Activated CD4-positive, alpha-beta T cell treated with anti-CD3 and anti-CD28 coated beads for 36 hours (primary cell): ENCODE measurements at regions not wholly inside any gene's neighbourhood (a gene's known extent, or its start where the extent isn't known, plus 50 kb on each side); places are given as distances from the start of the nearest gene placed in this dataset.

Source experiments
- ATAC-seq: fragments of 200-7000 bp; cut with Tn5 transposase; one replicate; pipeline ENCODE4 v1.10.0; 2021; ENCODE audit warnings: mild to moderate bottlenecking, moderate library complexity
- CTCF ChIA-PET: fragments of 350-600 bp; sonication (Branson Sonifier 250); formaldehyde crosslinking; loops from one replicate; lab custom pipeline; 2021; ENCODE audit warnings: antibody characterized with exemption; lab: Charles Lee
- POLR2A ChIA-PET: fragments of 350-600 bp; sonication (Branson Sonifier 250); formaldehyde crosslinking; loops from one replicate; lab custom pipeline; 2021; ENCODE audit warnings: antibody characterized with exemption, inconsistent platforms; lab: Charles Lee
- DNase-seq: peaks from one replicate; pipeline ENCODE4 v3.0.0-alpha.2; 2020
- H3K27ac Mint-ChIP-seq: one replicate; pipeline ENCODE4 v1.8.0; 2021; ENCODE audit warnings: mixed read lengths
- H3K27me3 Mint-ChIP-seq: one replicate; pipeline ENCODE4 v1.8.0; 2021; ENCODE audit warnings: mixed read lengths
- H3K36me3 Mint-ChIP-seq: one replicate; pipeline ENCODE4 v1.8.0; 2021; ENCODE audit warnings: low read depth, mixed read lengths
- H3K4me1 Mint-ChIP-seq: one replicate; pipeline ENCODE4 v1.8.0; 2021; ENCODE audit warnings: mixed read lengths
- H3K4me3 Mint-ChIP-seq: one replicate; pipeline ENCODE4 v1.8.0; 2021; ENCODE audit warnings: mild to moderate bottlenecking, moderate library complexity, mixed read lengths
- H3K9me3 Mint-ChIP-seq: one replicate; pipeline ENCODE4 v1.8.0; 2021; ENCODE audit warnings: low read depth, mixed read lengths
- intact Hi-C, 2 experiments: fragments of 100-400 bp; cut with DNase I in 1 of 2; cut with micrococcal nuclease in 1 of 2; formaldehyde crosslinking; loops; one replicate each; pipeline versions ENCODE4 v1.14.2 to v1.15.1; 2022 to 2024; cut with DNase I, micrococcal nuclease

- Mint-ChIP-seq H3K9me3 (peaks cover 6% of the 10 kb centered on the region), H3K4me3 (no peak overlapping the region), H3K36me3 (no peaks in the 10 kb centered on the region), H3K4me1 (no peaks in the 10 kb centered on the region), H3K27me3 (no peaks in the 10 kb centered on the region), H3K27ac (no peak overlapping the region)
- POLR2A ChIA-PET: no interaction called here
- CTCF ChIA-PET: no interaction called here
- DNase-seq (no peak), ATAC-seq (no peak)
- intact Hi-C loops: loop anchor here in 1 of 2 experiments (2.0 kb wide), 1 partner anchor 20 kb away; no protein-coding TSS in a partner anchor
Observed at GRCh38 chr1:242728696-242729095, 204.2 kb upstream of the PLD5 start.

GRCh38 chr1:242723044-242723716 is 198.7 kb upstream of the PLD5 start:
- H3K27ac Mint-ChIP-seq: no peak overlapping the region
- no peak for ATAC-seq
- DNase-seq: no peak
- peaks cover 5% of the 10 kb centered on the region for H3K9me3 Mint-ChIP-seq
- ChIA-PET POLR2A (no interaction called here), CTCF (no interaction called here)
- no peak overlapping the region for H3K4me3 Mint-ChIP-seq
- intact Hi-C loops: no loop called here
- no peaks in the 10 kb centered on the region for H3K36me3 Mint-ChIP-seq
- no peaks in the 10 kb centered on the region for H3K4me1 Mint-ChIP-seq
- H3K27me3 Mint-ChIP-seq: no peaks in the 10 kb centered on the region

GRCh38 chr1:242718967-242719366 is 194.5 kb upstream of the PLD5 start:
- H3K27me3 Mint-ChIP-seq: no peaks in the 10 kb centered on the region

GRCh38 chr1:242712248-242712647 is 187.8 kb upstream of the PLD5 start:
- H3K4me1 Mint-ChIP-seq: no peaks in the 10 kb centered on the region
- no peaks in the 10 kb centered on the region for H3K27me3 Mint-ChIP-seq
- H3K36me3 Mint-ChIP-seq: no peaks in the 10 kb centered on the region
- H3K9me3 Mint-ChIP-seq: peaks cover 4% of the 10 kb centered on the region
- ATAC-seq (no peak), DNase-seq (no peak)
- ChIA-PET CTCF (no interaction called here), POLR2A (no interaction called here)
- no peak overlapping the region for H3K4me3 Mint-ChIP-seq
- intact Hi-C loops: no loop called here
- no peak overlapping the region for H3K27ac Mint-ChIP-seq

More at GRCh38 chr1:242718967-242719366, 194.5 kb upstream of the PLD5 start:
- H3K27ac Mint-ChIP-seq: no peak overlapping the region
- H3K9me3 Mint-ChIP-seq: peaks cover 7% of the 10 kb centered on the region
- intact Hi-C loops: no loop called here
- no peaks in the 10 kb centered on the region for H3K36me3 Mint-ChIP-seq
- no peak for ATAC-seq
- no peak for DNase-seq
- ChIA-PET POLR2A (no interaction called here), CTCF (interaction anchor here (0.6 kb wide), 1 partner anchor 1537 kb away, joined by 3 read pairs; no protein-coding TSS in a partner anchor)
- no peak overlapping the region for H3K4me3 Mint-ChIP-seq
- H3K4me1 Mint-ChIP-seq: no peaks in the 10 kb centered on the region

GRCh38 chr1:242710847-242711246 is 186.3 kb upstream of the PLD5 start:
- Mint-ChIP-seq H3K4me1 (no peaks in the 10 kb centered on the region), H3K27me3 (no peaks in the 10 kb centered on the region), H3K36me3 (no peaks in the 10 kb centered on the region), H3K27ac (no peak overlapping the region), H3K9me3 (peaks cover 4% of the 10 kb centered on the region), H3K4me3 (no peak overlapping the region)
- ChIA-PET CTCF (no interaction called here), POLR2A (no interaction called here)
- DNase-seq (no peak), ATAC-seq (no peak)
- intact Hi-C loops: no loop called here

- ChIA-PET POLR2A (no interaction called here), CTCF (no interaction called here)
- Mint-ChIP-seq H3K36me3 (no peaks in the 10 kb centered on the region), H3K27ac (no peak overlapping the region), H3K4me1 (no peaks in the 10 kb centered on the region), H3K9me3 (peaks cover 4% of the 10 kb centered on the region), H3K27me3 (no peaks in the 10 kb centered on the region), H3K4me3 (no peak overlapping the region)
- intact Hi-C loops: no loop called here
- no peak for ATAC-seq
- DNase-seq: no peak
Observed at GRCh38 chr1:242710286-242710685, 185.8 kb upstream of the PLD5 start.

- Mint-ChIP-seq H3K4me1 (no peaks in the 10 kb centered on the region), H3K4me3 (no peak overlapping the region), H3K36me3 (no peaks in the 10 kb centered on the region), H3K9me3 (no peaks in the 10 kb centered on the region), H3K27ac (no peak overlapping the region), H3K27me3 (peaks cover 4% of the 10 kb centered on the region)
- ChIA-PET POLR2A (no interaction called here), CTCF (interaction anchor here (0.6 kb wide), 1 partner anchor 45 kb away, joined by 5 read pairs; no protein-coding TSS in a partner anchor)
- intact Hi-C loops: no loop called here
- ATAC-seq: no peak
- no peak for DNase-seq
Observed at GRCh38 chr1:242703467-242703866, 179.0 kb upstream of the PLD5 start.

GRCh38 chr1:242692988-242693387 is 168.5 kb upstream of the PLD5 start:
- no peak overlapping the region for H3K27ac Mint-ChIP-seq
- DNase-seq (no peak), ATAC-seq (no peak)
- H3K4me3 Mint-ChIP-seq: no peak overlapping the region
- no peaks in the 10 kb centered on the region for H3K4me1 Mint-ChIP-seq
- no peaks in the 10 kb centered on the region for H3K9me3 Mint-ChIP-seq
- intact Hi-C loops: no loop called here
- ChIA-PET CTCF (no interaction called here), POLR2A (no interaction called here)
- peaks cover 9% of the 10 kb centered on the region for H3K27me3 Mint-ChIP-seq
- no peaks in the 10 kb centered on the region for H3K36me3 Mint-ChIP-seq

GRCh38 chr1:242691610-242691945 is 167.1 kb upstream of the PLD5 start:
- DNase-seq (no peak), ATAC-seq (no peak)
- POLR2A ChIA-PET: no interaction called here
- H3K27ac Mint-ChIP-seq: no peak overlapping the region
- H3K36me3 Mint-ChIP-seq: no peaks in the 10 kb centered on the region
- H3K4me1 Mint-ChIP-seq: no peaks in the 10 kb centered on the region
- H3K4me3 Mint-ChIP-seq: no peak overlapping the region
- H3K9me3 Mint-ChIP-seq: no peaks in the 10 kb centered on the region
- CTCF ChIA-PET: no interaction called here
- intact Hi-C loops: no loop called here
- H3K27me3 Mint-ChIP-seq: peaks cover 4% of the 10 kb centered on the region

- POLR2A ChIA-PET: no interaction called here
- Mint-ChIP-seq H3K27me3 (peaks cover 2% of the 10 kb centered on the region), H3K9me3 (no peaks in the 10 kb centered on the region), H3K36me3 (no peaks in the 10 kb centered on the region), H3K4me3 (no peak overlapping the region), H3K4me1 (no peaks in the 10 kb centered on the region), H3K27ac (no peak overlapping the region)
- intact Hi-C loops: no loop called here
- DNase-seq (no peak), ATAC-seq (no peak)
- CTCF ChIA-PET: no interaction called here
Observed at GRCh38 chr1:242690849-242691609, 166.5 kb upstream of the PLD5 start.

GRCh38 chr1:242689378-242689777 is 164.9 kb upstream of the PLD5 start:
- Mint-ChIP-seq H3K36me3 (no peaks in the 10 kb centered on the region), H3K27ac (no peak overlapping the region), H3K4me1 (no peaks in the 10 kb centered on the region), H3K9me3 (no peaks in the 10 kb centered on the region), H3K27me3 (peaks cover 2% of the 10 kb centered on the region), H3K4me3 (no peak overlapping the region)
- no peak for ATAC-seq
- CTCF ChIA-PET: interaction anchor here (0.7 kb wide), 1 partner anchor 129 kb away, joined by 3 read pairs; no protein-coding TSS in a partner anchor
- intact Hi-C loops: no loop called here
- no peak for DNase-seq
- POLR2A ChIA-PET: no interaction called here
